ENCODE measurements at regions not wholly inside any gene's neighbourhood (a gene's known extent, or its start where the extent isn't known, plus 50 kb on each side); places are given as distances from the start of the nearest gene placed in this dataset.

- no peak overlapping the region for H3K4me2 ChIP-seq (ENCODE audit: low read length)
- no peaks in the 10 kb centered on the region for H3K4me1 ChIP-seq (ENCODE audit: insufficient read depth, low read length, severe bottlenecking)
- no peaks in the 10 kb centered on the region for H3K79me2 ChIP-seq (ENCODE audit: insufficient read depth, low read length)
Observed at GRCh38 chr11:8793114-8793777, 110.7 kb downstream of the RPL27A start.

GRCh38 chr11:8794126-8794525, 111.5 kb downstream of the RPL27A start:
- no peak overlapping the region for H3K4me3 ChIP-seq (ENCODE audit: low read depth, low read length, poor library complexity, severe bottlenecking)
- H2AFZ ChIP-seq (ENCODE audit: low read length), result no peak overlapping the region
- H3F3A ChIP-seq (ENCODE audit: insufficient read depth, low read length), result no peaks in the 10 kb centered on the region
- TF ChIP-seq EZH2 (IDR thresholded peaks at IDR 0.05; ENCODE audit: borderline replicate concordance, low read length) (no peak), CTCF (IDR thresholded peaks at IDR 0.05; ENCODE audit: low read length) (no peak)
- no peak overlapping the region for H3K4me2 ChIP-seq (ENCODE audit: low read length)
- H3K27ac ChIP-seq (ENCODE audit: low read depth, low read length, poor library complexity, severe bottlenecking), result no peak overlapping the region
- no peaks in the 10 kb centered on the region for H3K9me2 ChIP-seq (ENCODE audit: low read depth, low read length)
- H3K9me3 ChIP-seq (ENCODE audit: low read length), result no peaks in the 10 kb centered on the region
- H3K79me2 ChIP-seq (ENCODE audit: insufficient read depth, low read length), result no peaks in the 10 kb centered on the region
- no peaks in the 10 kb centered on the region for H3K4me1 ChIP-seq (ENCODE audit: insufficient read depth, low read length, severe bottlenecking)
- no peaks in the 10 kb centered on the region; the same call in 1 of the 2 replicates for H3K27me3 ChIP-seq (ENCODE audit: insufficient read depth, low read length)
- H3K36me3 ChIP-seq (ENCODE audit: insufficient read depth, low read length), result no peaks in the 10 kb centered on the region
- no peaks in the 10 kb centered on the region for H4K20me1 ChIP-seq (ENCODE audit: insufficient read depth, low read length)
- H3K9ac ChIP-seq (ENCODE audit: low read length), result no peak overlapping the region

More at GRCh38 chr11:8793114-8793777, 110.7 kb downstream of the RPL27A start:
- Histone ChIP-seq H3K4me3 (ENCODE audit: low read depth, low read length, poor library complexity, severe bottlenecking) (no peak overlapping the region), H3K9me2 (ENCODE audit: low read depth, low read length) (no peaks in the 10 kb centered on the region), H3K9me3 (ENCODE audit: low read length) (no peaks in the 10 kb centered on the region), H2AFZ (ENCODE audit: low read length) (no peak overlapping the region), H3K27ac (ENCODE audit: low read depth, low read length, poor library complexity, severe bottlenecking) (no peak overlapping the region), H4K20me1 (ENCODE audit: insufficient read depth, low read length) (no peaks in the 10 kb centered on the region), H3K27me3 (ENCODE audit: insufficient read depth, low read length) (no peaks in the 10 kb centered on the region; the same call in 1 of the 2 replicates), H3K36me3 (ENCODE audit: insufficient read depth, low read length) (no peaks in the 10 kb centered on the region), H3K9ac (ENCODE audit: low read length) (no peak overlapping the region), H3F3A (ENCODE audit: insufficient read depth, low read length) (no peaks in the 10 kb centered on the region)
- TF ChIP-seq CTCF (IDR thresholded peaks at IDR 0.05; ENCODE audit: low read length) (no peak), EZH2 (IDR thresholded peaks at IDR 0.05; ENCODE audit: borderline replicate concordance, low read length) (no peak)

GRCh38 chr11:8794677-8795103, 112.1 kb downstream of the RPL27A start:
- TF ChIP-seq CTCF (IDR thresholded peaks at IDR 0.05; ENCODE audit: low read length), result peak; percentile 30; the same call in 1 of the 2 replicates
- no peak for TF ChIP-seq EZH2 (IDR thresholded peaks at IDR 0.05; ENCODE audit: borderline replicate concordance, low read length)
- H2AFZ ChIP-seq (ENCODE audit: low read length), result no peak overlapping the region
- H3K27ac ChIP-seq (ENCODE audit: low read depth, low read length, poor library complexity, severe bottlenecking), result no peak overlapping the region
- no peaks in the 10 kb centered on the region for H3K36me3 ChIP-seq (ENCODE audit: insufficient read depth, low read length)
- no peak overlapping the region for H3K4me3 ChIP-seq (ENCODE audit: low read depth, low read length, poor library complexity, severe bottlenecking)
- H3K9me2 ChIP-seq (ENCODE audit: low read depth, low read length), result no peaks in the 10 kb centered on the region
- no peaks in the 10 kb centered on the region; the same call in 1 of the 2 replicates for H3K27me3 ChIP-seq (ENCODE audit: insufficient read depth, low read length)
- no peak overlapping the region for H3K9ac ChIP-seq (ENCODE audit: low read length)
- no peak overlapping the region for H3K4me2 ChIP-seq (ENCODE audit: low read length)
- no peaks in the 10 kb centered on the region for H3K9me3 ChIP-seq (ENCODE audit: low read length)
- H3K4me1 ChIP-seq (ENCODE audit: insufficient read depth, low read length, severe bottlenecking), result no peaks in the 10 kb centered on the region
- H3K79me2 ChIP-seq (ENCODE audit: insufficient read depth, low read length), result no peaks in the 10 kb centered on the region
- no peaks in the 10 kb centered on the region for H3F3A ChIP-seq (ENCODE audit: insufficient read depth, low read length)
- H4K20me1 ChIP-seq (ENCODE audit: insufficient read depth, low read length), result no peaks in the 10 kb centered on the region
